Endothelial cell of umbilical vein (primary cell): ENCODE measurements at regions not wholly inside any gene's neighbourhood (a gene's known extent, or its start where the extent isn't known, plus 50 kb on each side); places are given as distances from the start of the nearest gene placed in this dataset.

ENCODE experiments used
- BruUV-seq: library from RNA; stranded (reverse); fragments of 400-500 nt; replicated peaks from 2 replicates; lab custom pipeline; 2021; lab: Mats Ljungman, UMichigan
- CTCF ChIA-PET: fragments of 300-600, 350-600 bp; sonication (Branson Sonifier 250); formaldehyde crosslinking; loops from one replicate; lab custom pipeline; 2021; ENCODE audit warnings: antibody characterized with exemption, inconsistent platforms; lab: Charles Lee
- POLR2A ChIA-PET: fragments of 300-600, 350-600 bp; sonication (Branson Sonifier 250); formaldehyde crosslinking; loops from one replicate; lab custom pipeline; 2021; ENCODE audit warnings: antibody characterized with exemption, inconsistent platforms; lab: Charles Lee
- DNase-seq: peaks from one replicate; pipeline ENCODE4 v3.0.0-alpha.2; 2011; ENCODE audit warnings: low read depth, low spot score
- FAIRE-seq: peaks from 2 replicates; lab custom pipeline; 2011; peaks lifted over from hg19 to GRCh38; lab: Jason Lieb, UNC
- H2AFZ ChIP-seq: 2 replicates; pipeline ENCODE4 v1.6.0; 2012; ENCODE audit warnings: low read depth, low read length, control low read depth, inconsistent platforms
- H3K27ac ChIP-seq: 2 replicates; pipeline ENCODE4 v1.5.1; 2011; ENCODE audit warnings: low read depth, mild to moderate bottlenecking, control low read depth, low read length, moderate library complexity; ENCODE audit not compliant: insufficient read depth
- H3K27me3 ChIP-seq, 2 experiments: 2 replicates each; pipeline versions ENCODE4 v1.6.0 to v1.6.1; 2011; ENCODE audit warnings: low read length in 2 of 2, mixed read lengths in 1 of 2; ENCODE audit not compliant: control insufficient read depth in 2 of 2, insufficient read depth in 2 of 2
- H3K36me3 ChIP-seq, 2 experiments: 2 replicates in 1 of 2; 3 replicates in 1 of 2; pipeline ENCODE4 v1.5.1; 2011; ENCODE audit warnings: low read length in 2 of 2, mild to moderate bottlenecking in 1 of 2, moderate library complexity in 1 of 2; ENCODE audit not compliant: control insufficient read depth in 2 of 2, insufficient read depth in 2 of 2; ENCODE audit errors: extremely low read depth in 1 of 2
- H3K4me1 ChIP-seq: 3 replicates; pipeline ENCODE4 v1.5.1; 2011; ENCODE audit warnings: mild to moderate bottlenecking, low read length; ENCODE audit not compliant: control insufficient read depth, insufficient read depth; ENCODE audit errors: extremely low read depth
- H3K4me2 ChIP-seq: 2 replicates; pipeline ENCODE4 v1.6.1; 2011; ENCODE audit warnings: low read length, control low read depth, mixed read lengths; ENCODE audit not compliant: insufficient read depth
- H3K4me3 ChIP-seq, 3 experiments: fragments of 200-600 bp in 1 of 3; sonication (generic), shearing (Covaris generic) in 1 of 3; replicated peaks in 1 of 3; 2 replicates each; pipeline ENCODE4 v1.5.1; 2011 to 2016; ENCODE audit warnings: control low read depth in 3 of 3, low read length in 3 of 3, mild to moderate bottlenecking in 2 of 3, inconsistent platforms in 1 of 3, low read depth in 1 of 3, moderate library complexity in 1 of 3; ENCODE audit not compliant: insufficient read depth in 1 of 3
- H3K79me2 ChIP-seq: 2 replicates; pipeline ENCODE4 v1.6.0; 2012; ENCODE audit warnings: low read length, inconsistent platforms; ENCODE audit not compliant: control insufficient read depth, insufficient read depth
- H3K9ac ChIP-seq: replicated peaks from 2 replicates; pipeline ENCODE3; 2011; ENCODE audit warnings: low read length, control low read depth; ENCODE audit not compliant: insufficient read depth; ENCODE audit errors: extremely low read depth
- H3K9me1 ChIP-seq: replicated peaks from 3 replicates; pipeline ENCODE4 v1.6.0; 2011; ENCODE audit warnings: mild to moderate bottlenecking, low read length; ENCODE audit not compliant: control insufficient read depth, insufficient read depth; ENCODE audit errors: extremely low read depth
- H3K9me3 ChIP-seq: replicated peaks from 2 replicates; pipeline ENCODE4 v1.5.1; 2012; ENCODE audit warnings: low read length, inconsistent platforms; ENCODE audit not compliant: control insufficient read depth, insufficient read depth
- H4K20me1 ChIP-seq: replicated peaks from 2 replicates; pipeline ENCODE3; 2011; ENCODE audit warnings: mild to moderate bottlenecking, low read length; ENCODE audit not compliant: control insufficient read depth, insufficient read depth; ENCODE audit errors: extremely low read depth
- EZH2 ChIP-seq: IDR thresholded peaks from 2 replicates; pipeline ENCODE4 v1.6.1; 2012; ENCODE audit warnings: borderline replicate concordance, low read depth, mild to moderate bottlenecking, moderate library complexity, low read length, inconsistent platforms; ENCODE audit not compliant: severe bottlenecking
- FOS ChIP-seq: IDR thresholded peaks from 2 replicates; pipeline ENCODE4 v1.6.1; 2011; ENCODE audit warnings: mild to moderate bottlenecking, low read length, moderate library complexity, borderline replicate concordance; ENCODE audit not compliant: insufficient read depth
- JUN ChIP-seq: IDR thresholded peaks from 2 replicates; pipeline ENCODE4 v1.6.1; 2011; ENCODE audit warnings: borderline replicate concordance, low read depth; ENCODE audit not compliant: insufficient read length, insufficient read depth
- MAX ChIP-seq: IDR thresholded peaks from 2 replicates; pipeline ENCODE4 v1.6.1; 2011; ENCODE audit not compliant: insufficient read depth, insufficient read length
- MYC ChIP-seq: IDR thresholded peaks from one replicate; pipeline ENCODE4 v1.6.1; 2011; ENCODE audit warnings: mild to moderate bottlenecking, low read depth, low read length
- POLR2A ChIP-seq: IDR thresholded peaks from 2 replicates; pipeline ENCODE4 v1.6.1; 2012; ENCODE audit warnings: low read depth, mild to moderate bottlenecking, control low read depth, low read length
- POLR2AphosphoS5 ChIP-seq: IDR thresholded peaks from 2 replicates; pipeline ENCODE4 v1.6.1; 2012; ENCODE audit warnings: low read depth, mild to moderate bottlenecking, control low read depth, low read length, moderate library complexity; ENCODE audit not compliant: insufficient read depth
- dilution Hi-C: fragments of 300-500 bp; cut with MboI; formaldehyde crosslinking; loops from one replicate; pipeline ENCODE4 v1.15.0; 2019; ENCODE audit warnings: low sequenced_read_pairs; ENCODE audit not compliant: extremely low pct_ligation_motif_present
- intact Hi-C: fragments of 100-400 bp; cut with micrococcal nuclease; formaldehyde crosslinking; loops from one replicate; pipeline ENCODE4 v1.10.0; 2022
- TF ChIP-seq, protein P1 (sequence below), 2 donors: IDR thresholded peaks; 1 replicate in 1 of 2; 2 replicates in 1 of 2; pipeline ENCODE4 v1.5.1; 2011; ENCODE audit warnings: low read length in 2 of 2, mild to moderate bottlenecking in 2 of 2, moderate library complexity in 2 of 2, control low read depth in 1 of 2, inconsistent platforms in 1 of 2, low read depth in 1 of 2; ENCODE audit not compliant: insufficient read depth in 1 of 2; ENCODE audit errors: extremely low read depth in 1 of 2

GRCh38 chr1:81618376-81618775, 182.4 kb upstream of the ADGRL2 start:
- H3K4me1 ChIP-seq: no peaks in the 10 kb centered on the region
- no peak overlapping the region for H3K4me2 ChIP-seq
- H4K20me1 ChIP-seq: no peaks in the 10 kb centered on the region
- H3K9me3 ChIP-seq: no peaks in the 10 kb centered on the region
- no peaks in the 10 kb centered on the region for H3K36me3 ChIP-seq
- H3K79me2 ChIP-seq: no peaks in the 10 kb centered on the region
- intact Hi-C loops: no loop called here
- no peak for DNase-seq
- POLR2A ChIA-PET: no interaction called here
- no peak for FAIRE-seq
- H3K9ac ChIP-seq: no peak overlapping the region
- no peak overlapping the region for H2AFZ ChIP-seq
- TF ChIP-seq FOS (no peak), MAX (no peak), MYC (no peak), POLR2A (no peak), JUN (no peak), EZH2 (no peak), POLR2AphosphoS5 (no peak)
- TF ChIP-seq, protein P1, sequence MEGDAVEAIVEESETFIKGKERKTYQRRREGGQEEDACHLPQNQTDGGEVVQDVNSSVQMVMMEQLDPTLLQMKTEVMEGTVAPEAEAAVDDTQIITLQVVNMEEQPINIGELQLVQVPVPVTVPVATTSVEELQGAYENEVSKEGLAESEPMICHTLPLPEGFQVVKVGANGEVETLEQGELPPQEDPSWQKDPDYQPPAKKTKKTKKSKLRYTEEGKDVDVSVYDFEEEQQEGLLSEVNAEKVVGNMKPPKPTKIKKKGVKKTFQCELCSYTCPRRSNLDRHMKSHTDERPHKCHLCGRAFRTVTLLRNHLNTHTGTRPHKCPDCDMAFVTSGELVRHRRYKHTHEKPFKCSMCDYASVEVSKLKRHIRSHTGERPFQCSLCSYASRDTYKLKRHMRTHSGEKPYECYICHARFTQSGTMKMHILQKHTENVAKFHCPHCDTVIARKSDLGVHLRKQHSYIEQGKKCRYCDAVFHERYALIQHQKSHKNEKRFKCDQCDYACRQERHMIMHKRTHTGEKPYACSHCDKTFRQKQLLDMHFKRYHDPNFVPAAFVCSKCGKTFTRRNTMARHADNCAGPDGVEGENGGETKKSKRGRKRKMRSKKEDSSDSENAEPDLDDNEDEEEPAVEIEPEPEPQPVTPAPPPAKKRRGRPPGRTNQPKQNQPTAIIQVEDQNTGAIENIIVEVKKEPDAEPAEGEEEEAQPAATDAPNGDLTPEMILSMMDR (IDR thresholded peaks at IDR 0.05; ENCODE audit: extremely low read depth in 1 of 2, insufficient read depth in 1 of 2, low read depth in 1 of 2, low read length in 2 of 2): no peak
- H3K27me3 ChIP-seq: no peaks in the 10 kb centered on the region
- no peak overlapping the region for H3K27ac ChIP-seq
- no peak overlapping the region for H3K4me3 ChIP-seq
- no TSS peak for BruUV-seq
- H3K9me1 ChIP-seq: no peaks in the 10 kb centered on the region
- dilution Hi-C loops: no loop called here
- CTCF ChIA-PET: interaction anchor here (0.7 to 2.1 kb wide), 3 partner anchors 14 to 120 kb away, joined by 3 to 5 read pairs (median 4); no protein-coding TSS in a partner anchor
